Activated CD8-positive, alpha-beta memory T cell treated with anti-CD3 and anti-CD28 coated beads, Interleukin-2, amount 50 U/mL, for 24 hours (primary cell): ENCODE measurements at regions not wholly inside any gene's neighbourhood (a gene's known extent, or its start where the extent isn't known, plus 50 kb on each side); places are given as distances from the start of the nearest gene placed in this dataset.

Experiments
- DNase-seq: peaks from one replicate; pipeline ENCODE4 v3.0.0-alpha.2; 2020; ENCODE audit errors: extremely low read depth

DNA sequence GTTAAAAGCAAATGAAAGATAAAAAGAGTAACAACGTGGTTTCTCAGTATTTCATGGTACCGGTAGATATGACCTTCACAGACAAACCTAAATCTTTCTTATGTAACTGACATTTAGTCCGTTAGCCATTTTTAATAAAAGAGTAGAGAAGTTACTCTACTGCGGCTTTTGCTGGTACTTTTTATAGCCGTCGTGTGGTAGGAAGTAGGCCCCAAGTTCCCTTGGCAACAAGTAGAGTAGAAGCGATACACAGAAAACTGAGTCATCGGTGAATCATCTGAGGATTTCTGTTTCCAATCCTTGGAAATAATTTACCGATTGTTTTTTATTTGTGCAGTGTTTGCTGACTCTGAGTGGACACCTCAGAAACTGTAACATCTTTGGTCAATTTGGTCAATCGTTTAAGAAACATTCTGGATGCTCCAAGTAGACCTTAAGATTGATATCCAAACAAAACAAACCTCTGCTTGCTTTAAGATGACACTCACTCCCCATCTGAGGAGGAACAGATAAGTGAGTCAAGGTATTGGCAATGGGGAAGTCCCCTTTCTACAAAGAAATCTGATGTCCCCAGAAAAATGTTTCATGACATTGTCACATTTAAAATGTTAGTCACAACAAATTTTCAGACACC lies 63.9 kb upstream of the AHR start:
- peak; percentile 33 for DNase-seq

DNA sequence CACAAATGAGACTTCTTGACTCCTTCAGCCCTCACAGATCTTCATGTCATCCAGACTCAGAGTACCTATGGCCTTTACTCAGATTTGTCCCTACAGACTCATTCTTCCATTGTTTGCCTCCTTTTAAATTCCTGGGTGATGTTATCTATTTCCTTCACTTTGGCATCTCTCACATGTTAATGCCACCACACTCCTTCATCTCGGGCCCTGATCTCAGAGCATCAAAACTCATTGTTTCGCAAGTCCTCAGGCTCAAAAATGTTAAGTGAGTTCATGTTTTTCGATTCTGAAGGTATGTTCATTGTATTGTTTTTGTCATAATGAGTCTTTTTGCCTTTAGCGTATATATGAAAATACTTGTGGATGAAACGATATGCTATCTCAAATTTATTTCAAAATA lies 62.3 kb upstream of the AHR start:
- DNase-seq = no peak

DNA sequence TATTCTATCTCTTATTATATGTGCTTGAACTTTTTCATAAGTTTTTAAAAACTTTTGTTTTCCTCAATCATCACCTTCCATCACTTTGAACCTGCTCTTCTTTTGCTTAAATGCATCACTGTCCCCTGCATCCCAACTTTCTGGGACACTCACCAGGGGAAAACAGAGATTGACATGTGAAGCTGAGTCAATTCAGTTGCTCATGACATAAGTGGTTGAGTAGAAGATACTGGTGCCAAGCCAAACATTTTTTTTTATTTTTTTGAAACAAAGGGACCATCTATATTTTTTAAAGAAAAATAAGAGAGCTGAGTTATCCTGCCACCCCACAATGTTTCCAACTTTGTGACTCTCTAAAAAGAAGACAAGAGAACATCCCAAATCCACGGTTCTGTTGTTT lies 61.8 kb upstream of the AHR start:
- no peak for DNase-seq

DNA sequence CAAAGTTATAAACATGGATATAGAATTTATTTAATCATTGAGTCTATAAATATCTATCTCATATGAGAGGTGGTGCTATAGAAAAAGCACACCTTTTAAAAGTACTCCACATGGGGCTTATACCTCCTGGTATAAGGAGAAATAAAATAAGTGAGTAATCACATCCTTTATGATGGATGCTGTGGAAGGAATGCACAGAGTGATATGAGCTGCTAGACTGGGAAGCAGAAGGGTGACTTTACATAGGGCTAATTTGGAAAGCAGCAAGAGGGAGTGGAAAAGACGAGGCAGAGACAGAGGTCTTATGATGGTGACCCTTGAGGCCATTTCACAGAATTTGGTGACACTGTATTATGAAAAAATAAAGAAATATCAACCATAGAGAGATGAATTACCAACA lies 59.4 kb upstream of the AHR start:
- no peak for DNase-seq

DNA sequence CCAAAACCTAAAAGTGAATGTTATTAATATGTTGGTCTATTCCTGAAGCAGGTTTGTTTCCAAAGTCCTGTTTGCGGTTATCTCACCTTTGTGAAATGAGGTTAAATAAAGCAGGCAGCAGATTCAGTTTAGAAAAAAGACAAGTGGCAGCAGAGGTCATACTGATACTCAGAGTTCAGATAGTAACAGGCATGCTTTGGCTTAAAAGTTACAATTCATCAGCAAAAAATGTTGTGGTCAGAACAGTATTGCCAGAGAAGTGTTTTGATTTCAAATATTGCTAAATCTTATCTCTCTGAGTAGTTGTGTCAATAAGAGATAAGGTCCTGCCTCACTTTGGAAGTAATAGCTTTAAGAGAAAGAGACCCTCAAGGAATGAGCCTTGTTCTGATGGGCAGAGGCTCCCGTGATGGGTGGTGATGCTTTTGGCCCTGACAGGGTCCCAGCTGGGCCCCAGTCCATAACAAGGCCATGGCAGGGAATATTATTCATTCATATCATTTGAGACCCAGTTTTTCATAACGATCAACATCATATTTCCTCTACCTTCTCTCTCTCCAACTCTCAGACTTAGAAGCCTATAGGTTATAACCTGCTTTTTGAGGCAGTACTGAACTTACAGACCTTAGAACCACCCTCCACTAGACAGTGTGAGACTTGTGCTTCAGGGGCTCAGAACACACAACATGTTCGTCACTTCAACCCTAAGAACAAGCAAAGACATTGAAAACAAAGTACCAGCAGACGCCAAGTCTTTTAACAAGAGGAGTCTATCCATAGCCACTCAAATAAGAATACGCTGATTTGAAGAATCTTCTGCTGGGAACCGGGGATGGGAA lies 58.5 kb upstream of the AHR start:
- no peak for DNase-seq

DNA sequence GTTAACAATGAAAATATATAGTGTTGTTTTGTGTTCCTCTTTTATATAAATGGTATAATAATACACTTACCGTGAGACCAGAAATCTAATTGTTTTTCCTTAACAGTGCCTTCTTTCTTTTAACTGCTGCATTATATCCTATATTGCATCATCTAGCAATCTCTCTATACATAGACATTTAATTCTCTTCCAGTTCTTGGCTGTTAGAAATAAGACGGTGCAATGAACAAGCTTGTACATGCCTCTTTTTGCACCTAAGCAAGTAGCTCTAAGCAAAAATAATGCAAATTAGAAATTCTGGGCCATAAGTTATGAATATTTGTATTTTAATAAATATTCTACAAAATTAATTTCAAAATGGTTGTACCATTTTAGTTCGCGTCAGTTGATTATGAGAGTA lies 55.9 kb upstream of the AHR start:
- DNase-seq = no peak

DNA sequence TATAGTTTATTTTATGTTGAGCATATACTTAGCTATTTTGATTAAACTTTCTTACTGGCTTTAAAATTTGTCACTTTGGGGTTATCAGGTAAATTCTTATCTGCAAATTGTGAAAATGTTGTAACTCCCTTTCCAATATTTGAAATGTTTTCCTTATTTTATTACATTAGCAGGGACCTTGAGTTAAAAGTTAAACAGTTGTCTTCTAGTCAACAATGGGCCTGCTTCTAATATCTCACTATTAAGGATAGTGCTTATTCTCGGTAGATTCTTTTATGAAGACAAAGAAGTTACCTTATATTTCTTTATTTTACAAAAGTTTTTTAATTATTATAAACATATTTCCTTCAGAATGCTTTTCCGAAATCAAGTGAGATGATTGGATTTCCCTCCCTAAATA lies 53.7 kb upstream of the AHR start:
- DNase-seq = no peak

DNA sequence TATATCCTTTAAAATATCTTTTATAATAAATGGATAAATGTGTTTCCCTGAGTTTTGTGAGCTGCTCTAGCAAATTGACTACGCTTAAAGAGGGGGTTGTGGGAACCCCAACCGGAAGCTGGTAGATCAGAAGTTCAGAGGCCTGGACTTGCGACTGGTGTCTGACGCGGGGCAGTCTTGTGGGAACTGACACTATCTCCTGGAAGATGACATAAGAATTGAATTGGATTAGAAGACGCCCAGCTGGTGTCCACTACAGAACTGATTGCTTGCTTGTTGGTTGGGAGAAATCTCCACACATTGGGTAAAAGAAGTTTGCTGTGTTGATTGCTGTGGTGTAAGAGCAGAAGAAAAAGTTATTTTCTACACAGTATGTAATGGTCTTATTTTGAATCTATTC lies 51.1 kb upstream of the AHR start:
- no peak for DNase-seq

DNA sequence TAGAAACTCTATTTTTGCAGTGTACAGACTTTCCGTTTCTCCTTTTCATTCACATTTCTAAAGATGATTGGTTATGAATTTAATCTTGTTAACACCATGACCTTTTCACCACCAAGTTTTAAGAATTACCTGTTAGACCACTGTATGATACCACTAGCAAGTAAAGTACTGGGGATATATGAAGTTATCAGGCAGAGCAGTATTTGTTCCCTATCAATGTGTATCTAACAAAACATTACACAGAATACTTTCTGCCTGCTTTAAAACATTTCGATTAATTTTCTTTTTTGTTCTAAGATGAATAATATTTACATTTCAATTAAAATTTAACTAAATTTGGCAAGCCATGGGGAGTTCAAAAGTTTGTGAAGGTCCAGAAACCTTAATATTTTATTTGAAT lies 49.9 kb upstream of the AHR start:
- DNase-seq = no peak
